Peyer's patch (tissue), 4 donors: ENCODE measurements at regions not wholly inside any gene's neighbourhood (a gene's known extent, or its start where the extent isn't known, plus 50 kb on each side); places are given as distances from the start of the nearest gene placed in this dataset.

Experiments used
- DNase-seq, 3 donors: peaks; one replicate each; pipeline ENCODE4 v3.0.0-alpha.2; 2017 to 2019
- H3K27ac ChIP-seq, 4 donors: fragments of 200-600 bp; sonication (generic); one replicate each; pipeline ENCODE4 v1.5.1; 2016 to 2019
- H3K27me3 ChIP-seq, 2 donors: fragments of 200-600 bp; sonication (generic); one replicate each; pipeline ENCODE4 v1.5.1; 2019
- H3K36me3 ChIP-seq, 3 donors: fragments of 200-600 bp; sonication (generic); one replicate each; pipeline ENCODE4 v1.5.1; 2016 to 2019
- H3K4me1 ChIP-seq, 4 donors: fragments of 200-600 bp; sonication (generic); one replicate each; pipeline ENCODE4 v1.5.1; 2016 to 2019
- H3K4me3 ChIP-seq, 4 donors: fragments of 200-600 bp; sonication (generic); 1 replicate in 3 of 4; 2 replicates in 1 of 4; pipeline ENCODE4 v1.5.1; 2016 to 2019; ENCODE audit warnings: mild to moderate bottlenecking in 1 of 4
- H3K9me3 ChIP-seq, 4 donors: fragments of 200-600 bp; sonication (generic); one replicate each; pipeline ENCODE4 v1.5.1; 2016 to 2019; ENCODE audit warnings: mild to moderate bottlenecking in 1 of 4
- CTCF ChIP-seq, 6 experiments: fragments of 450-650 bp in 4 of 6; fragments of 200-600 bp in 2 of 6; sonication (generic) in 1 of 6; IDR thresholded peaks; one replicate each; pipeline ENCODE4 v1.5.1; 2017 to 2019; ENCODE audit warnings: antibody characterized with exemption in 6 of 6, mild to moderate bottlenecking in 3 of 6, moderate library complexity in 1 of 6
- POLR2A ChIP-seq, 2 donors: fragments of 450-650 bp; IDR thresholded peaks; one replicate each; pipeline ENCODE4 v1.5.1; 2017; ENCODE audit warnings: antibody characterized with exemption in 2 of 2, mild to moderate bottlenecking in 2 of 2, moderate library complexity in 2 of 2

- H3K9me3 ChIP-seq = no peaks in the 10 kb centered on the region
- no peak overlapping the region for H3K4me3 ChIP-seq
- H3K4me1 ChIP-seq = no peaks in the 10 kb centered on the region
- TF ChIP-seq POLR2A (IDR thresholded peaks at IDR 0.05) = no peak
- no peak overlapping the region for H3K27ac ChIP-seq
- H3K27me3 ChIP-seq = no peaks in the 10 kb centered on the region
- no peak for DNase-seq
- H3K36me3 ChIP-seq = no peaks in the 10 kb centered on the region
Measured at GRCh38 chr6:15839969-15840541, 177.2 kb upstream of the DTNBP1 start.

GRCh38 chr6:15837205-15837604, 174.4 kb upstream of the DTNBP1 start:
- no peaks in the 10 kb centered on the region for H3K4me1 ChIP-seq
- no peaks in the 10 kb centered on the region for H3K9me3 ChIP-seq
- TF ChIP-seq POLR2A (IDR thresholded peaks at IDR 0.05) (no peak), CTCF (IDR thresholded peaks at IDR 0.05) (no peak)
- no peaks in the 10 kb centered on the region for H3K36me3 ChIP-seq
- H3K27ac ChIP-seq = no peak overlapping the region
- no peak for DNase-seq
- no peak overlapping the region for H3K4me3 ChIP-seq
- no peaks in the 10 kb centered on the region for H3K27me3 ChIP-seq

- TF ChIP-seq POLR2A (IDR thresholded peaks at IDR 0.05) = no peak
- TF ChIP-seq CTCF (IDR thresholded peaks at IDR 0.05) = no peak
- DNase-seq = no peak
- H3K36me3 ChIP-seq = no peaks in the 10 kb centered on the region
- H3K27ac ChIP-seq = no peak overlapping the region
- no peak overlapping the region for H3K4me3 ChIP-seq
- H3K9me3 ChIP-seq = no peaks in the 10 kb centered on the region
- no peaks in the 10 kb centered on the region for H3K4me1 ChIP-seq
- no peaks in the 10 kb centered on the region for H3K27me3 ChIP-seq
Measured at GRCh38 chr6:15832841-15833240, 170.0 kb upstream of the DTNBP1 start.

GRCh38 chr6:15829156-15829555, 166.3 kb upstream of the DTNBP1 start:
- Histone ChIP-seq H3K9me3 (no peaks in the 10 kb centered on the region), H3K36me3 (no peaks in the 10 kb centered on the region), H3K27me3 (no peaks in the 10 kb centered on the region), H3K4me3 (no peak overlapping the region), H3K4me1 (no peaks in the 10 kb centered on the region), H3K27ac (no peak overlapping the region)
- no peak for DNase-seq
- TF ChIP-seq CTCF (IDR thresholded peaks at IDR 0.05) = no peak
- no peak for TF ChIP-seq POLR2A (IDR thresholded peaks at IDR 0.05)

- no peaks in the 10 kb centered on the region for H3K9me3 ChIP-seq
Measured at GRCh38 chr6:15827496-15828255, 164.8 kb upstream of the DTNBP1 start.

More at GRCh38 chr6:15827496-15828255, 164.8 kb upstream of the DTNBP1 start:
- TF ChIP-seq POLR2A (IDR thresholded peaks at IDR 0.05) (no peak), CTCF (IDR thresholded peaks at IDR 0.05) (no peak)
- Histone ChIP-seq H3K27me3 (no peaks in the 10 kb centered on the region), H3K4me1 (no peaks in the 10 kb centered on the region), H3K36me3 (no peaks in the 10 kb centered on the region), H3K27ac (no peak overlapping the region), H3K4me3 (no peak overlapping the region)
- DNase-seq = no peak
